K562 (cell line): ENCODE measurements at regions not wholly inside any gene's neighbourhood (a gene's known extent, or its start where the extent isn't known, plus 50 kb on each side); places are given as distances from the start of the nearest gene placed in this dataset.

ENCODE experiments used
- ATAC-seq: fragments of 200-7000 bp; cut with Tn5 transposase; 3 replicates; pipeline ENCODE4 v1.9.1; 2020; ENCODE audit warnings: moderate library complexity
- BruUV-seq: library from RNA; stranded (reverse); fragments of 400-500 nt; replicated peaks from 2 replicates; lab custom pipeline; 2021; lab: Mats Ljungman, UMichigan
- CTCF ChIA-PET: fragments of 300-600 bp; formaldehyde crosslinking; extraction: SDS; loops from one replicate; lab custom pipeline; 2021; ENCODE audit warnings: low intra/inter-chr PET ratio; lab: Yijun Ruan, JAX
- POLR2A ChIA-PET: fragments of 300-600, 350-650 bp; sonication (Branson Sonifier 250); formaldehyde crosslinking; extraction: SDS; loops from one replicate; lab custom pipeline; 2021; ENCODE audit warnings: antibody characterized with exemption, inconsistent platforms; lab: Yijun Ruan, JAX
- DNase-seq, 4 experiments: peaks; one replicate each; pipeline versions ENCODE4 v3.0.0 to v3.0.0-alpha.2; 2011 to 2018; ENCODE audit warnings: low spot score in 3 of 4, mixed read lengths in 3 of 4; ENCODE audit errors: extremely low read depth in 1 of 4
- FAIRE-seq: peaks from 2 replicates; lab custom pipeline; 2011; peaks lifted over from hg19 to GRCh38; lab: Jason Lieb, UNC
- H2AFZ ChIP-seq: 2 replicates; pipeline ENCODE4 v1.6.0; 2011; ENCODE audit warnings: low read depth, low read length, control low read depth, inconsistent platforms
- H3K27ac ChIP-seq: fragments of 200-600 bp; 3 replicates; pipeline ENCODE4 v1.8.0; 2011; ENCODE audit warnings: low read depth, mild to moderate bottlenecking, control low read depth, inconsistent platforms, low read length, moderate library complexity, mixed read lengths; ENCODE audit errors: extremely low read depth
- H3K27me3 ChIP-seq, 2 experiments: fragments of 300-600 bp in 1 of 2; 2 replicates in 1 of 2; 3 replicates in 1 of 2; pipeline versions ENCODE4 v1.6.0 to v1.8.0; 2011; ENCODE audit warnings: inconsistent platforms in 2 of 2, low read length in 2 of 2, mild to moderate bottlenecking in 1 of 2, mixed read lengths in 1 of 2, moderate library complexity in 1 of 2; ENCODE audit not compliant: control insufficient read depth in 2 of 2, insufficient read depth in 2 of 2
- H3K36me3 ChIP-seq: fragments of 300-600 bp; 3 replicates; pipeline ENCODE4 v1.8.0; 2011; ENCODE audit warnings: mild to moderate bottlenecking, low read length, inconsistent platforms; ENCODE audit not compliant: control insufficient read depth, insufficient read depth
- H3K4me1 ChIP-seq, 2 experiments: fragments of 200-600 bp in 1 of 2; replicated peaks in 1 of 2; 2 replicates in 1 of 2; 3 replicates in 1 of 2; pipeline versions ENCODE4 v1.5.1 to v1.8.0; 2011; ENCODE audit warnings: inconsistent platforms in 2 of 2, low read length in 2 of 2, mild to moderate bottlenecking in 1 of 2, mixed read lengths in 1 of 2, moderate library complexity in 1 of 2; ENCODE audit not compliant: control insufficient read depth in 2 of 2, insufficient read depth in 2 of 2
- H3K4me2 ChIP-seq: 2 replicates; pipeline ENCODE4 v1.6.1; 2011; ENCODE audit warnings: low read length, control low read depth, inconsistent platforms, mixed read lengths; ENCODE audit not compliant: insufficient read depth
- H3K4me3 ChIP-seq: fragments of 200-600 bp; sonication (generic), shearing (Covaris generic); 2 replicates; pipeline ENCODE4 v1.5.1; 2016; ENCODE audit warnings: control low read depth, inconsistent platforms
- H3K79me2 ChIP-seq: fragments of 200-600 bp; 3 replicates; pipeline ENCODE4 v1.8.0; 2011; ENCODE audit warnings: low read length, inconsistent platforms; ENCODE audit not compliant: control insufficient read depth, insufficient read depth
- H3K9ac ChIP-seq, 2 experiments: 2 replicates each; pipeline versions ENCODE4 v1.6.0 to v1.6.1; 2011; ENCODE audit warnings: low read depth in 2 of 2, low read length in 2 of 2, control low read depth in 1 of 2, inconsistent platforms in 1 of 2, mild to moderate bottlenecking in 1 of 2, mixed read lengths in 1 of 2; ENCODE audit not compliant: insufficient read depth in 1 of 2
- H3K9me1 ChIP-seq: one replicate; pipeline ENCODE4 v1.6.0; 2011; ENCODE audit warnings: inconsistent platforms, mild to moderate bottlenecking, low read length, moderate library complexity; ENCODE audit not compliant: control insufficient read depth, insufficient read depth
- H3K9me3 ChIP-seq: replicated peaks from 2 replicates; pipeline ENCODE4 v1.5.1; 2011; ENCODE audit warnings: low read depth, low read length, inconsistent platforms; ENCODE audit not compliant: control insufficient read depth, insufficient read depth
- H4K20me1 ChIP-seq: replicated peaks from 2 replicates; pipeline ENCODE4 v1.6.1; 2011; ENCODE audit warnings: low read length, inconsistent platforms, mixed read lengths; ENCODE audit not compliant: control insufficient read depth, insufficient read depth
- CHD1 ChIP-seq: fragments of 200-600 bp; sonication (generic); IDR thresholded peaks from one replicate; pipeline ENCODE4 v1.6.1; 2012; ENCODE audit warnings: mild to moderate bottlenecking, moderate library complexity, low read length, inconsistent platforms
- ELK1 ChIP-seq: sonication (generic); formaldehyde crosslinking; IDR thresholded peaks from 2 replicates; pipeline ENCODE4 v1.8.1; 2022; ENCODE audit warnings: missing genetic modification reagents
- SMARCA5 ChIP-seq: fragments of 450-650 bp; IDR thresholded peaks from 2 replicates; pipeline ENCODE4 v1.6.1; 2016
- TFAM ChIP-seq: fragments of 250-450 bp; sonication (Bioruptor Pico); conservative IDR thresholded peaks from 2 replicates; pipeline ENCODE4 v1.5.0; 2021; ENCODE audit warnings: mild to moderate bottlenecking, moderate library complexity
- ZNF449 ChIP-seq: fragments of 250-450 bp; sonication (Bioruptor Pico); IDR thresholded peaks from 2 replicates; pipeline ENCODE4 v1.8.0; 2022; ENCODE audit warnings: moderate library complexity, mild to moderate bottlenecking, inconsistent platforms
- WGBS: fragments of 100-300 bp; shearing (Covaris generic); methylation state at CpG from one replicate; pipeline ENCODE4 v1.1.6; 2016; ENCODE audit warnings: low coverage, mixed read lengths; ENCODE audit not compliant: insufficient coverage; ENCODE audit errors: missing lambda C conversion rate; 5-methylcytosine and 5-hydroxymethylcytosine counted together
- in situ Hi-C: fragments of 300-500 bp; cut with MboI; formaldehyde crosslinking; loops from 4 replicates; pipeline ENCODE4 v1.15.0; 2018; ENCODE audit warnings: inconsistent platforms, mixed read lengths
- intact Hi-C: fragments of 100-400 bp; cut with micrococcal nuclease; formaldehyde crosslinking; loops from 2 replicates; pipeline ENCODE4 v1.14.2; 2022

GRCh38 chr12:92612611-92613010 is 90.2 kb upstream of the PLEKHG7 start:
- Histone ChIP-seq H3K4me3 (no peak overlapping the region), H4K20me1 (no peaks in the 10 kb centered on the region), H3K4me2 (no peak overlapping the region), H3K36me3 (no peaks in the 10 kb centered on the region), H3K9me3 (no peaks in the 10 kb centered on the region), H3K9ac (no peak overlapping the region), H3K27me3 (no peaks in the 10 kb centered on the region), H3K9me1 (no peaks in the 10 kb centered on the region), H2AFZ (no peak overlapping the region), H3K4me1 (no peaks in the 10 kb centered on the region), H3K27ac (no peak overlapping the region), H3K79me2 (no peaks in the 10 kb centered on the region)
- WGBS: 4% methylated on average over 2 of the region's 2 CpGs
- FAIRE-seq (no peak), ATAC-seq (no peak), DNase-seq (no peak)
- no peak for TF ChIP-seq CHD1
- TF ChIP-seq TFAM (CRISPR knock-in tag): no peak
- TF ChIP-seq ZNF449 (CRISPR knock-in tag): no peak
- TF ChIP-seq ELK1: no peak
- TF ChIP-seq SMARCA5: no peak
- CTCF ChIA-PET: no interaction called here
- POLR2A ChIA-PET: interaction anchor here (0.6 to 1.5 kb wide), 2 partner anchors 9 to 1669 kb away, joined by 3 to 4 read pairs; no protein-coding TSS in a partner anchor
- intact Hi-C loops: no loop called here
- no TSS peak for BruUV-seq
- in situ Hi-C loops: no loop called here
